ENCODE measurements at regions not wholly inside any gene's neighbourhood (a gene's known extent, or its start where the extent isn't known, plus 50 kb on each side); places are given as distances from the start of the nearest gene placed in this dataset.

GRCh38 chr4:10371121-10371520, 86.1 kb downstream of the ZNF518B start:
- TF ChIP-seq, protein P1, sequence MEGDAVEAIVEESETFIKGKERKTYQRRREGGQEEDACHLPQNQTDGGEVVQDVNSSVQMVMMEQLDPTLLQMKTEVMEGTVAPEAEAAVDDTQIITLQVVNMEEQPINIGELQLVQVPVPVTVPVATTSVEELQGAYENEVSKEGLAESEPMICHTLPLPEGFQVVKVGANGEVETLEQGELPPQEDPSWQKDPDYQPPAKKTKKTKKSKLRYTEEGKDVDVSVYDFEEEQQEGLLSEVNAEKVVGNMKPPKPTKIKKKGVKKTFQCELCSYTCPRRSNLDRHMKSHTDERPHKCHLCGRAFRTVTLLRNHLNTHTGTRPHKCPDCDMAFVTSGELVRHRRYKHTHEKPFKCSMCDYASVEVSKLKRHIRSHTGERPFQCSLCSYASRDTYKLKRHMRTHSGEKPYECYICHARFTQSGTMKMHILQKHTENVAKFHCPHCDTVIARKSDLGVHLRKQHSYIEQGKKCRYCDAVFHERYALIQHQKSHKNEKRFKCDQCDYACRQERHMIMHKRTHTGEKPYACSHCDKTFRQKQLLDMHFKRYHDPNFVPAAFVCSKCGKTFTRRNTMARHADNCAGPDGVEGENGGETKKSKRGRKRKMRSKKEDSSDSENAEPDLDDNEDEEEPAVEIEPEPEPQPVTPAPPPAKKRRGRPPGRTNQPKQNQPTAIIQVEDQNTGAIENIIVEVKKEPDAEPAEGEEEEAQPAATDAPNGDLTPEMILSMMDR (IDR thresholded peaks at IDR 0.05; ENCODE audit: borderline replicate concordance, insufficient read depth, low read depth, low read length) = no peak
- H3K4me3 ChIP-seq (ENCODE audit: low read depth, low read length) = no peak overlapping the region

DNA sequence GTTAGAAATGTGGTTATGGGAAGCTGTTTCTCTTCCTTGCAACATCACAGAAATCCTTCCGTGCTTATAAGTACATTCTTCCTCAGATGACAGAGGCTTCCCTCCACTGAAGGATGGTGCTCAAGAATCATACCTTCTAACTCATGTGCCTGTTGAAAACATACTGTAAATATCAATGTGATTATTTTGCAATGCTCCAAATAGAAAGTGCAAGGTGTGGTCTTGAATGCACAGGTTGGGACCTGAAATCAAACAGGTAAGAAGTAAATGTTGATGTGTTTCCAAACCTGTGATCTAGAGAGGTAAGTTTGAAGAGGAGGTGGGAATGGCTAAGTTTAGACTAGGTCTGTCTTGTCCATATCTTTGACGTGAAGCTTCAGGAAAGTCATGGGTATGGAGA, 87.7 kb downstream of the ZNF518B start:
- H3K4me3 ChIP-seq (ENCODE audit: low read depth, low read length) = no peak overlapping the region
- TF ChIP-seq, protein P1 (IDR thresholded peaks at IDR 0.05; ENCODE audit: borderline replicate concordance, insufficient read depth, low read depth, low read length) = no peak

DNA sequence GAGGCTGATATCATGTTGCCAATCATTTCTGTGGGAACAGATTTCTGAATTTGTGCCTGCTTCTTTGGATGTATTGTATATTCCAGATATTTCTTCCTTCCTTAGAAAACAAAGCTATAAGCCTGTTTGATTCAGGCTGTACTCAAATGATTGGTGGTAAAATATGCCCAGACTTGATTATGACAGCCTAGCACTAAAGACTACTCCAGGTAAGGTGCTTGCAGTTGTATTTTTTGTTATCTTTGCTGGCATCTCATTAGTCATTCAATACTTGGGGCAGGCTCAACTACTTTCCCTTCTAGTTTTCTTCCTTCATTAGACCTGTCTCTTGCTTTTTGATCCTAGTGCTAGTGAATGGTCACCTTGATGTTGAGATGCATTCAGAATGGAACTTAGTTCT, 90.6 kb downstream of the ZNF518B start:
- no peak overlapping the region for H3K4me3 ChIP-seq (ENCODE audit: low read depth, low read length)
- TF ChIP-seq, protein P1 (IDR thresholded peaks at IDR 0.05; ENCODE audit: borderline replicate concordance, insufficient read depth, low read depth, low read length) = no peak

- TF ChIP-seq, protein P1 (IDR thresholded peaks at IDR 0.05; ENCODE audit: borderline replicate concordance, insufficient read depth, low read depth, low read length) = no peak
- no peak overlapping the region for H3K4me3 ChIP-seq (ENCODE audit: low read depth, low read length)
These were observed 93.0 kb downstream of the ZNF518B start for GRCh38 chr4:10364194-10364593.

DNA sequence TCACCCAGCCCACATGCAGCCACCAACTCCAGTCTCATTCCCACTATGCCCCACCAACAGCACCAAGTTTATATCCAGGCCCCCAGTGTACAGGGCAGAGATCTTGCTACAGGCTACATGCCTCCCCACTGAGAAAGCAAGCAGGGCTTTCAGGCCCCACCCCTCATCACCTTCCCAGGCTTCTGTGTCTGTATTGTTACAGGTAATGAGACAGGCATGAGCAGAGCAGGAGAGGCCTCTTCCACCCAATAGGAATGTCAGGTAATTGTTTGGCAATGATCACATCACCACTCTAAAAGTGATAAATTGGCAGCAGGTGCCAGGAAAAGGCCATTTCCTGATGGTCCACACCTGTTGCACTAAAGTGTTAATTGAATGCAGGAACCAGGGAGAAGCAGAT, 102.5 kb downstream of the ZNF518B start:
- TF ChIP-seq, protein P1 (IDR thresholded peaks at IDR 0.05; ENCODE audit: borderline replicate concordance, insufficient read depth, low read depth, low read length) = no peak
- no peak overlapping the region for H3K4me3 ChIP-seq (ENCODE audit: low read depth, low read length)

- TF ChIP-seq, protein P1 (IDR thresholded peaks at IDR 0.05; ENCODE audit: borderline replicate concordance, insufficient read depth, low read depth, low read length) = no peak
- H3K4me3 ChIP-seq (ENCODE audit: low read depth, low read length) = no peak overlapping the region
These were observed 103.0 kb downstream of the ZNF518B start for GRCh38 chr4:10354225-10354624.

GRCh38 chr4:10353110-10353509, 104.1 kb downstream of the ZNF518B start:
- H3K4me3 ChIP-seq (ENCODE audit: low read depth, low read length) = no peak overlapping the region
- TF ChIP-seq, protein P1 (IDR thresholded peaks at IDR 0.05; ENCODE audit: borderline replicate concordance, insufficient read depth, low read depth, low read length) = no peak

All from GM12875 (cell line).